Stimulated activated CD8-positive, alpha-beta memory T cell treated with anti-CD3 and anti-CD28 coated beads, Interleukin-7, amount 100 ng/mL, for 48 hours (primary cell): ENCODE measurements at regions not wholly inside any gene's neighbourhood (a gene's known extent, or its start where the extent isn't known, plus 50 kb on each side); places are given as distances from the start of the nearest gene placed in this dataset.

ENCODE experiments used
- DNase-seq, 2 donors: peaks; one replicate each; pipeline ENCODE4 v3.0.0-alpha.2; 2020; ENCODE audit warnings: low read depth in 1 of 2; ENCODE audit errors: extremely low read depth in 1 of 2

DNA sequence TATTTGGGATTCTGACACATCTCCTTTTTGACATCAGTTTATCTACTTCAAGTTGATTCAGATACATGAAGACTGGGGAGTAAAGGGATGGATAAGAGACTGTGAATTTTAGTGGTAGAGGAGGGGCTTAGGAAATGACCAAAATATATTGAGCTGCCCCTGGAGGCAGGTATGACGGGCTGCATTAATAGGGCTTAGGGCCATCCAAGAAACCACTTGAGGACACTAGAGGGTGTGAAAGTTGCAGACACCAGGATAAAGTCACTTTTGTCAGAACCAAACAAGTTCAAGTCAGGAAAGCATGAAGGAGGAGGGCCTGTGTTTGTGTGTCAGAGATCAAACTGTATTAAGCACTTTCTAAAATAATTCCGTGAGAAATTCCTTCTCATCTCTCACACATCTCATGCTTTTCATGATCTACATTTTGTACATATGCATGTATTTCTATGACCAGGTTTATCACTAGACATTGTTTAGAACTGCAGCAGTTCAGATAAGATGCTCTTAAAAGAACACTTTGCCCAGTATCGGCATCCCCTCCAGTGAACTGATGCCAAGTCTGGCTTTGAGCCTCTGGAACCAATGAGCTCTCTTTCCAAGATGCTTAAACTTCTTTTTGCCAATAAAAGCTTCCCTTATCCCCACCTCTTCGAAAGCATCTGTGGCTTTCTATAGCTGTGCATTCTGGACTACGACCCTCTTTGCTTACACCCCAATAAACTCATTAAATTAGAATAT is 136.9 kb downstream of the SLC38A1 start:
- DNase-seq, result no peak

DNA sequence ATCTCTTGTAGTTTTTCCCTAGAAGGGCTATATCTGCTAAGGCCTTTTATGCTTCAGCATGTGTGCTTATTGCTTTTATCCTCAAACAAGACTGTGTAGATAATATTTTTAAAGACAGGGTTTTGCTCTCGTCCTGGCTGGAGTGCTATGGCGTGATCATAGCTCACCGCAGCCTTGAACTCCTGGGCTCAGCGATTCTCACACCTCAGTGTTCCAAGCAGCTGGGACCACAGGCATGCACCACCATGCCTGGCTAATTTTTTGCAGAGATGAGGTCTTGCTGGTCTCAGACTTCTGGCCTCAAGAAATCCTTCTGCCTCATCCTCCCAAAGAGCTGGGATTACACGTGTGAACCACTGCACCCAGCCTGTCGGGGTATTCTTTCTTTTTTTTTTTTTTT is 137.3 kb upstream of the SCAF11 start:
- no peak for DNase-seq

DNA sequence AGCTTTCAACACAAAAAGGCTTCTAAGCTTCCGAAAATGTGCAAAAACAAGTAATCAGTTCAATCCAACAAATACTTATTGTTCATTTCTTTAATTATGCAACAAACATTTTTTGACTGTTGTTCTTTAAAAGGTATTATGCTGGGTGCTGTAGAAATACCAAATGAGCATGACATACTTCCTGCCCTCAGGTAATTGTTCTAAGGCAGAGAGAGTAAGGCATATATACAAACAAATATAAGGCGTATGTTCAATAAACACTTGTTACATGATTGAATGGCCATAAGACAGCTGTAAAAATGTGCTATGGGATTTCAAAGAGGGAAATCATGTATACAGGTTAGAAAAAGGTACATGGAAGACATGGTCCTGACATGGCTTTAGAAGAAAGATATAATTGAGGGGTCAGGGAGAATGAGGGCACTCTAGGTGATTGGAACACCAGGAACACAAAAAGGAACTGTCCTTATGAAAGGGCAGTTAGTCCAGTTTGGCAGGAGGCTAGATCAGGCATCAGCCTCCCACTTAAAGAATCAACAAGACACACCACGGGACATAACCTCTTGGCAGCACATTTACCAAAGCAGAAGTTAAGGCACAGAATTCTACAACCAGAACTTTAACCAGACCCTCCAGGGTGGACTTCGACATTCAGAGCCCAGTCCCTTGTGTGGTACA is 135.8 kb upstream of the SCAF11 start:
- DNase-seq, result no peak

DNA sequence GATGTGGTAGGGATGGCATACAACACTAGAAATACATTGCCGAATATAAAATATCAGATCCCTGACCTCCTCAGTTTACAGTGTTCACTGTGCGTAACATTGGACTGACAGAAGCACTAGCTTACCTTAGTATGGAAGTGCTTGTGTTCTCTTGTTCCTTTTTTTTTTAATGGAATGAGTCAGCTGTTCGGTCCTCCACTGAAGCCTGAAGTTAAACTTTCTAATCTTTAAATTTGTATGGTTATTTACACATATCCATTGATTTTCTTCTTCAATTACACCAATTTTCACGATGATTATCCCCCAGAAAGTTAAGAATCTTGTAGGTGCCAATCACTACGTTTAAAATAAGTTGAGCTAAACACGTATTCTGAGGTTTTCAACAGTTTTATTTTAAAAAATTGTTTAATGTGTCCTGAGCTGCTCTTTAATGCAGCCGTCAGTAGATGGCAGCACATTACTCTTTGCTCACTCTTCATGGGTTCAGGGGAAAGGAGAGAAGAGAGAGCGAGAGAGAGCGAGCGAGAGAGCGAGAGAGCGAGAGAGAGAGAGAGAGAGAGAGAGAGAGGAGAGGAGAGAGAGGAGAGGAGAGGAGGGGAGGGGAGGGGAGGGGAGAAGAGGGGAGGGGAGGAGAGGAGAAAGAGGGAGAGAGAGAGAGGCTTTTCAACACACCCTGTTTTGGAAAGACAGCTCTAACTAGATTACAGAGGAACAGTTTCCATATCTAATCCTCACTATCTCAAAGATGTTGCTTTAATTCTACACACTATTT is 134.7 kb upstream of the SCAF11 start:
- peak in 1 of 2 donors; percentile 35 for DNase-seq

- DNase-seq, result no peak
Observed at GRCh38 chr12:46124132-46124847, 133.9 kb upstream of the SCAF11 start.

DNA sequence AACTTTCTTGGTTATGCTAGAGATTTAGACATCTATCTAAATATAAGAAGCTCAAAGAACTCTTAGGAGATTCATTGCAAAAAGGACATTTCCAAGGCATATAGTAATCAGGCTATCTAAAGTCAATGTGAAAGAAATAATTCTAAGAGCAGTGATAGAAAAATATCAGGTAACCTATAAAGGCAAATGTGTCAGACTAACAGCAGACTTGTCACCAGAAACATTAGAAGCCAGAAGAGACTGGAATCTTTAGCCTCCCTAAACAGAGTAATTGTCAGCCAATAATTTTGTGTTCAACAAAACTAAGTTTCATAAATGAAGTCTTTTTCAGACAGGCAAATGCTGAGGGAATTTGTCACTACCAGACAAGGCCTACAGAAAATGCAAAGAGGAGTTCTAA is 122.0 kb upstream of the SCAF11 start:
- DNase-seq, result no peak

GRCh38 chr12:46111715-46112114 is 121.3 kb upstream of the SCAF11 start:
- DNase-seq, result no peak

GRCh38 chr12:46110928-46111699 is 120.7 kb upstream of the SCAF11 start:
- DNase-seq, result no peak

GRCh38 chr12:46110223-46110611 is 119.8 kb upstream of the SCAF11 start:
- no peak for DNase-seq

DNA sequence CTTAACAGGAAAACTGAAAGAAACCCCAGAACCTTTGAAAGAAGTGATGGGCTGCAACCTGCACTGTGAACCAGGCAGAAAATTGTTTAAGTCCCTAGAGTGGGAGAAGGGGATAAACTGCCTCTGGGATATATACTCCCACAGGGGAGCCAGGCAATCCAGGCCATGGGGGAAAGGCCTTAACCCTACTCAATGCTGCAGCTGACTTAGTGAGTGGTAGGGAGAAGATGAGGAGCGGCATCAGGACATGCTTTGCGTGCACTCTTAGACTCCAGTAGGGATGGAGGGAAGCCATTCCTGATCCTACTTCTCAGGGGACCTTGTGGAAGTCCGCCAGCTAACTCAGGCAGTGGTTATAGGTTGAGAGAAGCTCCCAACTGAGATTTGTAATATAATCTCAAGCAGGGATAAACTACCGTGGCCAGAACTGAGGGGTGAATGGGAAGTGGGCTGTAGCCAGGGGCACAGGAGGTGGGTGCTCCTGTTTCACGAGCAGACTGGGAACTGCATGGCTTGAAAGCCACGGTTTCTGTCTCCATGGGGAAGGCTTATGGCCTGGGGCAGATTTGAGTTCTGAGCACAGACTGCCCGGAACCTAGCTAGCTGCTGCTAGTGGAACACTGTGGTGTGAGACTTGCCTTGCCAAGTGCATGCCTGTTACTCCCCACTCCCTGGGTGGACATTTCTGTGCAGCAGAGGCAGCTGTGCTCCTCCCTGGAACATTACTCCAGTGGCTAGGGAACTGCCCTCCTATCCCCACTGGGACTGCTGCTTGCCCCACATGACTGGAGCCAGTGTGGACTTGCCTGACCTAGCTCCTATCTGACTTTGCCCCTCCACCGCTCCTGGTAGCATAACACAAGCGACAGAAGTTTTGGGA is 119.2 kb upstream of the SCAF11 start:
- no peak for DNase-seq

DNA sequence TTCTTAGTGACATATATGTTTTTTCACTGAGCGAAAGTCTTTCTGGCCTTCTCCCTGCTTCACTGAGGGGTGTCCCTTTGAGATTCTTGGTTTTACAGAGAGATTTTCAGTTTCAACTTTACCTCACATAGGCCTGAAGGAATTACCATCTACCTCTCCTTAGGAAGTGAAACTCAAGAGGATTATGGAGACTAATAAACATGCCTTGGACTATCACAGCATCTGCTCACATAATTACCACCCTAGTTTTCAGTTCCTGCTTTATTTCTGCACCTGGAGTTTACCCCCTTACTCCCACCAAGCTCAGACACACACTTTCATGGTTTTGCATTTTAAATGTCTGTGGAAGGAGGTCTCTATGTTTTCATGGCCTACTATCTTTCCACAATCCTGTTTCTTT is 118.3 kb upstream of the SCAF11 start:
- DNase-seq, result no peak

DNA sequence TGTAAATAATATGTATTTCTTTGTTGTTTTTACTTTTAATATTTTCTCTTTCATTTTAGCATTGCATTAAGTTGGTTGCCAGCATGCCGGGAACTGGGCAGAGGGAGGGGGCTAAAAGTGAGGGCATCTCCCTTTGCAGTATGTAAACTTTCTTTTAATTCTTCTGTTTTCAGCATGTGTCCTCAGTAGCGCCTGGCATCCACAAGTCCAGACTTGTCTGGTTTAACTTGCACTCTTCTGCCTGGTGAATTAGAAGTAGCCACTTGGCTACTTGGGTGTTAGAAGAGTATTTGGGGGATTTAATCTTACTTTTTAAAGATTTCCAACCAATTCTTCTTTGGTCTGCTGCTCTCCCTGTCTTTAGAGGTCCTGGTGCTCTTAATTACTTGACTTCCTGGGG is 117.2 kb upstream of the SCAF11 start:
- DNase-seq, result no peak

DNA sequence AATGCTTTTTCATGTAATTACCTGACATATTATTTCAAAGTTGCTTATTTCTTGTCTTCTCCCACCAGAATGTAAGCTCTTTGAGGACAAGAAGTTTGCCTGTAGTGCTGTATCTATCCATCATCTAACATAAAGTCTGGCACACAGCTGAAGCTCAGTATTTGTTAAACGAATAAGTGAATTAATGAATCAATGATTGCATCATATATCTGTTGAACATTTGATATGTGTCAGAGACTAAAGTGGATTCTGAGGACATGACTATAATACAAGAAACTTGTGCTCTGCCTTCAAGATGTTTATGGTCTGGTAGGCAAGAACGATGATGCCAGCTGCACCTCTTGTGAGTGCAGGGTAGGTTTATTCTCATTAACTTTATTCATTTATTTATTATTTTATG is 115.4 kb upstream of the SCAF11 start:
- no peak for DNase-seq

GRCh38 chr12:46103559-46104383 is 113.4 kb upstream of the SCAF11 start:
- DNase-seq, result no peak

DNA sequence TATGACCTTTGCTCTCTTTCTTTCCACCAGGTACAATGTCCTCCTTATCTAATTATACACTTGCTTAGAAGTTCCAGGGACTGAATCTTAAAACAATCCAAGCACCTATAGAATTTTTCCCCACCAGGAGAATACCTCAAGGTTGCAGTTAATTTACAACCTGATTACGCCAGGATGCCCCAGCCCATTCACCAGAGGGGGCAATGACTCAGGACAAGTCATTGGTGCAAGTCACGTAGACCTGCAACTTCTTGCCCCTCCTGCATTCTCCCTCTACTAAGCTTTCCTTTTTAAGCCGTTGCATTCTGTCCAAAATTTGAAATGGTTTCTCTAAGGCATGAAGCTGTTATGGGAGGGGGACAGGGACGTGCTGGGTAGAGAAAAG is 111.1 kb upstream of the SCAF11 start:
- no peak for DNase-seq

DNA sequence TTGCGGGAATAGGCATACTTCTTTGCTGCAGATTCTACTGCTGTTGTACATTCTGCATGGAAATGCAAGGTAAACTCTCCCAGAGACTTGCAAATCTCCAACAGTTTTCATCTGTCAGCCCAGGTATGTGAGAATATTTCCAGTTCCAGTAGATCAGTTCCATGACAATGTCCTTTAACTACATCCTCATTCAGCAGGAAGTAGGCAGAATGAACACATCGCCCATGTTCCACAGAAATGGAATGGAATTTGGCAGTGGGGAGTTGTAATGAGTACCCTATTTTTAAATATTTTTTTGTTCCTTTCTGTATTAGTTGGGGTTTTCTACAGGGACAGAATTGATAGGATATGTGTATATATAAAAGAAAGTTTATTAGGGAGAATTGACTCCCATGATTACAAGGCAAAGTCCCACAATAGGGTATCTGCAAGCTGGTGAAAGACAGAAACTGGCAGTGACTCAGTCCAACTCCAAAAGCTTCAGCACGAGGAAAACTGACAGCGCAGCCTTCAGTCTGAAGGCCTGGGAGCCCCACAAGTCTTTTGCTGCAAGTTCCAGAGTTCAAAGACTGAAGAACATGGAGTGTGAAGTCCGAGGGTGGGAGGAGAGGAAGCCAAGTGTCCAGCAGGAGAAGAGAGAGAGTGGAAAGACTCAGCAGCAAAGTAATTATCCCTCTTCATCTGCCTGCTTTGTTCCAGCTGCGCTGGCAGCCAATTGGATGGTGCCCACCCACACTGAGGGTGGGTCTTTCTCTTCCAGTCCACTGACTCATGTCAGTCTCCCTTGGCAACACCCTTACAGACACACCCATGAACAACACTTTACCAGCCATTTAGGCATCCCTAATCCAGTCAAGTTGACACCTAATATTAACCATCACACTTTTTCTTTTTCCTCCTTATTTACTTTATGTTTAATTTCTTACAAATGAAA is 110.4 kb upstream of the SCAF11 start:
- DNase-seq, result no peak

DNA sequence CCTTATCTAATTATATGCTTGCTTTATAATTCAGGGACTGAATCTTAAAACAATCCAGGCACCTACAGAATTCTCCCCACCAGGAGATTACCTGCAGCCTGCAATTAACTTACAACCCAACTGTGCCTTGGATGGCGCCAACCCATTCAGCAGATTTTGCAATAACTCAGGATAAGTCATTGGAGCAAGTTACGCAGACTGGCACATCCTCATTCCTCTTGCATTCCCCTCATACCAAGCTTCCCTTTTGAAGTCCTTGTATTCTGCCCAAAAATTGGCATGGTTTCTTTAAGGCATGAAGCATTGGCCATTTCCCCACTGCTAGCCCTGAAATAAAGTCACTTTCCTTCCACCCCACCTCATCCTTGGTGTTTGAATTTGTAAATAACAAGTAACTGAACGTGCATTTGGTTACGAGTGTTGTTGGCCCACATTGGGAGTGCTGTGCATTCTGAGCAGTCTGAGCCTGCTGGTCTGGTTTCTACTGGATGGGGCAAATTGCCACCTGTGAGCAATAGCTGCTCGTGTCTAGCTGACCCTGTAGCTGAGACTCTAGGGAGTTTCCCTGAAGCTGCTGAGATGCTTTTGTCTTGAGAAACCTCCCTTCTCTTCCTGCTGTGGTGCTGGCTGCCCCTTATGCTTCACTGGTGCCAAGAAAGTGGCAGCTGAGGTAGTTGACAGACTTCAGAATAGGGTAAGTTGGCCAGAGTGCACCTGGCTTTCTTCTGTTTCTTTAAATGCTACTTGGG is 99.2 kb upstream of the SCAF11 start:
- no peak for DNase-seq
